Body of pancreas (tissue), 4 donors: ENCODE measurements at regions not wholly inside any gene's neighbourhood (a gene's known extent, or its start where the extent isn't known, plus 50 kb on each side); places are given as distances from the start of the nearest gene placed in this dataset.

Source experiments
- POLR2A ChIP-seq, 3 donors: fragments of 450-650 bp; IDR thresholded peaks; one replicate each; pipeline ENCODE4 v1.6.1; 2016; ENCODE audit warnings: antibody characterized with exemption in 3 of 3, mild to moderate bottlenecking in 2 of 3
- TF ChIP-seq, protein P1 (sequence below), 7 experiments: fragments of 450-650 bp in 4 of 7; fragments of 200-600 bp in 3 of 7; sonication (generic) in 3 of 7; IDR thresholded peaks; one replicate each; pipeline ENCODE4 v1.5.1; 2016 to 2019; ENCODE audit warnings: antibody characterized with exemption in 7 of 7

DNA sequence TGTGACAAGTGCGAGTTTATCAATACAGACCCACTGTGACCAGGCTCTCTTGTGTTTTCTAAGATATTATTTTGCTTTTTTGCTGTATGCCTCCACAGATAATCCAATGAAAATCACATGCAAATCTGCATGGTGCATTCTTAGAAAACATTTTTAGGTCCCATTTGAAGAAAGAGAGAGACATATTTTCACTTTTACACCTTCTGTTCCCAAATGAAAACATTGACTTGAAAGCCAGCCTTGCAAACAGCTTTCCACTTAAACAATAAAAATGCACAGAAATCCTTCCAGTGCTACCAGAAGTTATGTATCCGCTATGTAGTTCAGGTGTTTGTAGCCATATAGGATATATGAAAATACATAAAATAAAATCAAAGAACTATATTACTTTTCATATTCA lies 618.0 kb downstream of the CDH26 start:
- TF ChIP-seq, protein P1, sequence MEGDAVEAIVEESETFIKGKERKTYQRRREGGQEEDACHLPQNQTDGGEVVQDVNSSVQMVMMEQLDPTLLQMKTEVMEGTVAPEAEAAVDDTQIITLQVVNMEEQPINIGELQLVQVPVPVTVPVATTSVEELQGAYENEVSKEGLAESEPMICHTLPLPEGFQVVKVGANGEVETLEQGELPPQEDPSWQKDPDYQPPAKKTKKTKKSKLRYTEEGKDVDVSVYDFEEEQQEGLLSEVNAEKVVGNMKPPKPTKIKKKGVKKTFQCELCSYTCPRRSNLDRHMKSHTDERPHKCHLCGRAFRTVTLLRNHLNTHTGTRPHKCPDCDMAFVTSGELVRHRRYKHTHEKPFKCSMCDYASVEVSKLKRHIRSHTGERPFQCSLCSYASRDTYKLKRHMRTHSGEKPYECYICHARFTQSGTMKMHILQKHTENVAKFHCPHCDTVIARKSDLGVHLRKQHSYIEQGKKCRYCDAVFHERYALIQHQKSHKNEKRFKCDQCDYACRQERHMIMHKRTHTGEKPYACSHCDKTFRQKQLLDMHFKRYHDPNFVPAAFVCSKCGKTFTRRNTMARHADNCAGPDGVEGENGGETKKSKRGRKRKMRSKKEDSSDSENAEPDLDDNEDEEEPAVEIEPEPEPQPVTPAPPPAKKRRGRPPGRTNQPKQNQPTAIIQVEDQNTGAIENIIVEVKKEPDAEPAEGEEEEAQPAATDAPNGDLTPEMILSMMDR (IDR thresholded peaks at IDR 0.05): no peak
- no peak for TF ChIP-seq POLR2A (IDR thresholded peaks at IDR 0.05)
